ENCODE measurements at regions not wholly inside any gene's neighbourhood (a gene's known extent, or its start where the extent isn't known, plus 50 kb on each side); places are given as distances from the start of the nearest gene placed in this dataset.

DNA sequence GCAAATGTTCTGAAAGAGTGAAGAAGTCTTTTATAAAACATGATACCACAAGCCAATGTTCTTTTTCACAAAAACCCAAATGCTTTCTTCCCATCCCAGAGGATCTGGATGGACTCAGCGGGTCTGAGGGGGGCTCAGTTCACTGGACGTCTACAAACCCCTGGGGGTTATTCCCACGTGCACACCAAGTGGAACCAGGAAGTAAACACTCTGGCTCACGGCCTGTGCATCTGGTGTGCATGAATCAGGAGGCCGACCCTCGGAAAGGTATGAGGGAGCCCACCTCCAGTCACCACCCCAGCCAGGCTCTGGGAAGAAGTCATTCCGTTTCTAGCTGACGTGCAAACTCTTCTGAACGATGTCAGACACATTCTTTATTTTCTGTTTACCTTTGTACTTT, 252.2 kb downstream of the DLL1 start (continued):
- TF ChIP-seq CHD7 (IDR thresholded peaks at IDR 0.05; ENCODE audit: insufficient replicate concordance, low read length) (no peak), EP300 (IDR thresholded peaks at IDR 0.05; ENCODE audit: borderline replicate concordance in 1 of 2, low read depth in 2 of 2, low read length in 2 of 2) (no peak), FOSL1 (IDR thresholded peaks at IDR 0.05; ENCODE audit: insufficient read depth, low read depth, low read length) (no peak), PHF8 (conservative IDR thresholded peaks at IDR 0.05; ENCODE audit: low read depth, low read length) (no peak), RXRA (IDR thresholded peaks at IDR 0.05; ENCODE audit: insufficient read depth, low read depth, low read length) (no peak), NRF1 (IDR thresholded peaks at IDR 0.05; ENCODE audit: low read depth, low read length) (no peak), KDM5A (IDR thresholded peaks at IDR 0.05; ENCODE audit: low read length) (no peak), CEBPB (IDR thresholded peaks at IDR 0.05; ENCODE audit: low read depth, low read length) (no peak), EGR1 (IDR thresholded peaks at IDR 0.05; ENCODE audit: borderline replicate concordance, low read depth, low read length) (no peak)

Data from H1 (cell line).